HepG2 (cell line): ENCODE measurements at regions not wholly inside any gene's neighbourhood (a gene's known extent, or its start where the extent isn't known, plus 50 kb on each side); places are given as distances from the start of the nearest gene placed in this dataset.
A peak's percentile ranks its signal among the peaks of the same experiment; 100 is the strongest.

Experiments
- ATAC-seq: fragments of 200-7000 bp; cut with Tn5 transposase; 3 replicates; pipeline ENCODE4 v1.9.1; 2020; ENCODE audit warnings: mild to moderate bottlenecking, moderate library complexity
- BruUV-seq: library from RNA; stranded (reverse); fragments of 400-500 nt; replicated peaks from 2 replicates; lab custom pipeline; 2021; lab: Mats Ljungman, UMichigan
- CTCF ChIA-PET: fragments of 300-600 bp; formaldehyde crosslinking; extraction: SDS; loops from one replicate; lab custom pipeline; 2021; ENCODE audit warnings: low total read pairs, inconsistent platforms, low intra/inter-chr PET ratio; lab: Yijun Ruan, JAX
- POLR2A ChIA-PET: fragments of 350-600 bp; sonication (Branson Sonifier 250); formaldehyde crosslinking; loops from one replicate; lab custom pipeline; 2020; ENCODE audit warnings: antibody characterized with exemption, inconsistent platforms; lab: Yijun Ruan, JAX
- DNase-seq: peaks from one replicate; pipeline ENCODE4 v3.0.0-alpha.2; 2015; ENCODE audit warnings: low spot score
- FAIRE-seq: peaks from 3 replicates; lab custom pipeline; 2011; peaks lifted over from hg19 to GRCh38; lab: Jason Lieb, UNC
- H2AFZ ChIP-seq: one replicate; pipeline ENCODE4 v1.6.1; 2011; ENCODE audit warnings: low read length, inconsistent platforms
- H3K27ac ChIP-seq: fragments of 300-600 bp; 3 replicates; pipeline ENCODE4 v1.8.0; 2011; ENCODE audit warnings: mixed run types, mild to moderate bottlenecking, mixed read lengths, low read length, inconsistent platforms; ENCODE audit not compliant: insufficient read depth; ENCODE audit errors: extremely low read length
- H3K27me3 ChIP-seq, 2 experiments: fragments of 200-600 bp in 1 of 2; 2 replicates in 1 of 2; 3 replicates in 1 of 2; pipeline versions ENCODE4 v1.6.0 to v1.8.0; 2011; ENCODE audit warnings: low read length in 2 of 2, mild to moderate bottlenecking in 2 of 2, moderate library complexity in 2 of 2, inconsistent platforms in 1 of 2; ENCODE audit not compliant: insufficient read depth in 2 of 2, control insufficient read depth in 1 of 2
- H3K36me3 ChIP-seq, 2 experiments: fragments of 200-600 bp in 1 of 2; replicated peaks in 1 of 2; 2 replicates in 1 of 2; 3 replicates in 1 of 2; pipeline versions ENCODE4 v1.5.1 to v1.8.0; 2011; ENCODE audit warnings: low read length in 2 of 2, inconsistent platforms in 1 of 2; ENCODE audit not compliant: insufficient read depth in 2 of 2, control insufficient read depth in 1 of 2
- H3K4me1 ChIP-seq: 2 replicates; pipeline ENCODE4 v1.5.1; 2012; ENCODE audit warnings: low read length, inconsistent platforms; ENCODE audit not compliant: insufficient read depth
- H3K4me2 ChIP-seq: 2 replicates; pipeline ENCODE4 v1.6.0; 2011; ENCODE audit warnings: low read depth, low read length, inconsistent platforms
- H3K4me3 ChIP-seq, 3 experiments: fragments of 200-600 bp in 1 of 3; sonication (generic), shearing (Covaris generic) in 1 of 3; replicated peaks in 1 of 3; 2 replicates each; pipeline ENCODE4 v1.5.1; 2011 to 2016; ENCODE audit warnings: low read length in 3 of 3, inconsistent platforms in 2 of 3, low read depth in 2 of 3, mild to moderate bottlenecking in 2 of 3, control low read depth in 1 of 3, mixed read lengths in 1 of 3; ENCODE audit not compliant: insufficient read depth in 1 of 3
- H3K79me2 ChIP-seq: one replicate; pipeline ENCODE4 v1.6.1; 2011; ENCODE audit warnings: low read length, inconsistent platforms; ENCODE audit not compliant: insufficient read depth
- H3K9ac ChIP-seq: 2 replicates; pipeline ENCODE4 v1.6.0; 2011; ENCODE audit warnings: mild to moderate bottlenecking, low read depth, low read length, inconsistent platforms; ENCODE audit not compliant: insufficient read depth
- H3K9me3 ChIP-seq: 2 replicates; pipeline ENCODE4 v1.5.1; 2012; ENCODE audit warnings: mild to moderate bottlenecking, low read length
- H4K20me1 ChIP-seq: 2 replicates; pipeline ENCODE4 v1.6.0; 2011; ENCODE audit warnings: inconsistent platforms, mild to moderate bottlenecking, low read length, moderate library complexity; ENCODE audit not compliant: insufficient read depth
- HNRNPK ChIP-seq: fragments of 200-400 bp; formaldehyde crosslinking; IDR thresholded peaks from 2 replicates; pipeline ENCODE4 v1.6.1; 2018; ENCODE audit warnings: low read length, low read depth, moderate library complexity, mild to moderate bottlenecking; ENCODE audit not compliant: poor library complexity, severe bottlenecking
- HOXA5 ChIP-seq: sonication (generic); formaldehyde crosslinking; IDR thresholded peaks from 2 replicates; pipeline ENCODE4 v1.4.0; 2020; ENCODE audit warnings: missing genetic modification reagents
- NFKB2 ChIP-seq: sonication (generic); formaldehyde crosslinking; IDR thresholded peaks from 2 replicates; pipeline ENCODE4 v1.4.0; 2020; ENCODE audit warnings: missing genetic modification reagents, borderline replicate concordance
- SMC3 ChIP-seq: IDR thresholded peaks from 2 replicates; pipeline ENCODE4 v1.6.1; 2011; ENCODE audit warnings: low read length, improper control_type of control experiment
- ZKSCAN5 ChIP-seq: sonication (generic); formaldehyde crosslinking; IDR thresholded peaks from 2 replicates; pipeline ENCODE4 v1.5.1; 2020; ENCODE audit warnings: mild to moderate bottlenecking, missing genetic modification reagents
- ZNF777 ChIP-seq: sonication (generic); formaldehyde crosslinking; IDR thresholded peaks from 2 replicates; pipeline ENCODE4 v1.4.0; 2020; ENCODE audit warnings: missing genetic modification reagents
- WGBS: methylation state at CpG from one replicate; pipeline ENCODE4 v1.1.6; 2017; ENCODE audit warnings: low lambda C conversion rate; 5-methylcytosine and 5-hydroxymethylcytosine counted together
- in situ Hi-C: cut with HindIII; loops from 2 replicates; pipeline ENCODE4 v1.10.0; 2017; ENCODE audit warnings: low pct_unique_long_range_greater_than_20kb; ENCODE audit not compliant: extremely low pct_ligation_motif_present
- intact Hi-C: fragments of 100-400 bp; cut with micrococcal nuclease; formaldehyde crosslinking; loops from one replicate; pipeline ENCODE4 v1.10.0; 2022; ENCODE audit not compliant: unreplicated experiment

DNA sequence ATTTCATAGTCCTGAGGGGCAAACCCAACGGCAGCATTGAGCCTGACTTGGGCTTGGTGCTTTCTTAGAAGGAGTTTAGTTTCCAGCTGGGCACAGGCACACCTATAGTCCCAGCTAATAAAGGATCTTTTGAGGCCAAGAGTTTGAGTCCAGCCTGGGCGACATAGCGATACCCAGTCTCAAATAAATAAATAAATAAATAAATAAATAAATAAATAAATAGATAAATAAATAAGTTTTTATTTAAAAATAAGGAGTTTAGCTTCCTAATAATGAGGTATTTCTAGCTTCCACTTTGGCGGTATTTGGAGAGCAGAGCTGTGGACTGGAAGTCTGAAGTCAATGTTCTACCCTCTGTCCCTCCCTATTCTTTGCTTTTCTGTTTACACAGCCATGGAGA, 186.6 kb downstream of the URB2 start:
- H3K27ac ChIP-seq: no peak overlapping the region

DNA sequence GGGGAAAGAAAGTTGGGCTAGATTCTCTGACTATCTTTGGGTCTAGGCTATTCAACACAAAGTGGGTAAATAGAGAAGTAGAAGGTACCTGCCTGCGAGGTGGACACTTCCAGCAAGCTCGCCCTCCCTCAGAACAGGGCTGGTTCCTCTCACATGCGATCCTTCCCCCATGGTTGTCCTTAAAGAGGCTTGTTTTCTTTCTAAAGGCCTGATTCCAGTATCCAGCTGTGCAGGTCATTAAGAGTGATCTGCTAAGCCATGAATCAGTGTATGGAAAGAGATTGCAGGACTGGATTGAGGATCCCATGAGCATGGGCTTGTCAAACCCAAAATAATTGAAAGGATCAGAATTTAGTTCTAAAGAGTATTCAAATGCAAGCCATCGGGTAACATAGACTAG, 189.0 kb downstream of the URB2 start:
- Histone ChIP-seq H3K9me3 (peaks cover 12% of the 10 kb centered on the region), H3K4me2 (no peak overlapping the region), H3K79me2 (no peaks in the 10 kb centered on the region), H4K20me1 (no peaks in the 10 kb centered on the region), H3K4me3 (no peak overlapping the region), H3K27ac (no peak overlapping the region), H2AFZ (no peak overlapping the region), H3K36me3 (no peaks in the 10 kb centered on the region), H3K4me1 (no peaks in the 10 kb centered on the region), H3K9ac (no peak overlapping the region), H3K27me3 (0 out of 5 replicates have a peak, but pooled peaks cover 0 to 1% of the 10 kb centered on the region in 2 experiments)
- ChIA-PET POLR2A (no interaction called here), CTCF (no interaction called here)
- TF ChIP-seq ZNF777 (CRISPR knock-in tag): no peak
- no peak for TF ChIP-seq SMC3
- in situ Hi-C loops (no loop called here), intact Hi-C loops (no loop called here)
- ATAC-seq (no peak), DNase-seq (no peak), FAIRE-seq (no peak)
- BruUV-seq: no TSS peak
- 15% methylated on average over 4 of the region's 4 CpGs for WGBS

More for the DNA sequence above, 186.6 kb downstream of the URB2 start:
- no peaks in the 10 kb centered on the region for H3K36me3 ChIP-seq
- H3K79me2 ChIP-seq: no peaks in the 10 kb centered on the region
- no peak; the same call in 2 of the 3 replicates for ATAC-seq
- intact Hi-C loops (no loop called here), in situ Hi-C loops (no loop called here)
- no peaks in the 10 kb centered on the region for H4K20me1 ChIP-seq
- ChIA-PET CTCF (no interaction called here), POLR2A (no interaction called here)
- peaks cover 23% of the 10 kb centered on the region for H3K9me3 ChIP-seq
- no peak for DNase-seq
- no peak overlapping the region for H2AFZ ChIP-seq
- no peak overlapping the region for H3K9ac ChIP-seq
- H3K27me3 ChIP-seq: 0 out of 5 replicates have a peak, but pooled peaks cover 0 to 1% of the 10 kb centered on the region in 2 experiments
- H3K4me2 ChIP-seq: no peak overlapping the region
- no TSS peak for BruUV-seq
- no peaks in the 10 kb centered on the region for H3K4me1 ChIP-seq
- TF ChIP-seq NFKB2 (CRISPR knock-in tag) (no peak), HOXA5 (CRISPR knock-in tag) (no peak), ZKSCAN5 (no peak), HNRNPK (peak; percentile 0)
- WGBS: 58% methylated on average over 4 of the region's 4 CpGs
- FAIRE-seq: no peak
- H3K4me3 ChIP-seq: no peak overlapping the region
